NCI-H128 (cell line): ENCODE measurements at regions not wholly inside any gene's neighbourhood (a gene's known extent, or its start where the extent isn't known, plus 50 kb on each side); places are given as distances from the start of the nearest gene placed in this dataset.
"Not testable (repeated sequence)": the region's sequence is repeated elsewhere in the genome, so short reads cannot be mapped to it uniquely, and the experiment has no call there.

Experiments
- DNase-seq: peaks from one replicate; lab custom pipeline; 2025; ENCODE audit not compliant: unreplicated experiment; lab: John Stamatoyannopoulos, UW

GRCh38 chr6:166806962-166807757, 149.2 kb downstream of the RNASET2 start:
- no peak for DNase-seq

DNA sequence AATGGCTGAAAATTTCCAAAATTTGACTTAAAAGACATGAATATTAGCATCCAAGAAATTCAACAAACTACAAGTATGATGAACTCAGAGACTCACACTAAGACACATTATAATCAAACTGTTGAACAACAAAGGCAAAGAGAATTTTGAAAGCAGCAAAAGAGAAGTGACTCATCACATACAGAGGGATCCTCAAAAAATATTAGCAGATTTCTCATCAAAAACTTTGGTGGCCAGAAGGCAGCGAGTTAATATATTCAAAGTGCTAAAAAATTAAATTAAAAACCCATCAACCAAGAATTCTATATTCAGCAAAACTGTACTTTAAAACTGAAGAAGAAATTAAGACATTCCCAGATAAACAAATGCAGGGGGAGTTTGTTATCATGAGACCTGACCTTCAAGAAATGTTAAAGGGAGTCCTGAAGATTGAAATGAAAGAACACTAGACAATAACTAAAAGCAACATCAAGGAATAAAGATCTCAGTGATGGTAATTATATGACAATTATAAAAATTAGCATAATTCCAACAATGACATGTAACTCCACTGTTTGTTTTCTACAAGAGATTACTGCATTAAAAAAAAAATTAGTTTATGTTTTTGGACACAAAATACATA, 150.0 kb downstream of the RNASET2 start:
- no peak for DNase-seq

DNA sequence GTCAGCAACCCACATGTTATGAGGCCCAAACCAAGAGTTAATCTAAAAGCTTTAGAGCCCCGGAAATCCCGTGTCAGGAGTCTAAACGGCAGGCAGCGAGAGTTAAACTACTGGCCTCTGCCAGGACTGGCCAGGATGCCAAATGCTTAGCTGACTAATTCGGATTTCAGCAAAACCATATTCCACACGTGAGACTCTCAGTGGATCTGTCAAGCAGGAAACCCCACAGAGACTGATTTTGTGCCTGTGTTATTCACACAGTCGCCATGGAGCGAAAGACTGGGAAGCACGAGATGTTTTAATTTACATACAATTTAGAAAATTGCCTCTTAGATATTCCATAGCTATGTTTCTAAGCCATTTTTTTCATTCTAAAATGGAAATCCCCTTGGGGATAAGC, 152.9 kb downstream of the RNASET2 start:
- DNase-seq = no peak

GRCh38 chr6:166802401-166802800, 153.9 kb downstream of the RNASET2 start:
- no peak for DNase-seq

- DNase-seq = no peak
These were observed 156.2 kb downstream of the RNASET2 start for GRCh38 chr6:166800137-166800536.

DNA sequence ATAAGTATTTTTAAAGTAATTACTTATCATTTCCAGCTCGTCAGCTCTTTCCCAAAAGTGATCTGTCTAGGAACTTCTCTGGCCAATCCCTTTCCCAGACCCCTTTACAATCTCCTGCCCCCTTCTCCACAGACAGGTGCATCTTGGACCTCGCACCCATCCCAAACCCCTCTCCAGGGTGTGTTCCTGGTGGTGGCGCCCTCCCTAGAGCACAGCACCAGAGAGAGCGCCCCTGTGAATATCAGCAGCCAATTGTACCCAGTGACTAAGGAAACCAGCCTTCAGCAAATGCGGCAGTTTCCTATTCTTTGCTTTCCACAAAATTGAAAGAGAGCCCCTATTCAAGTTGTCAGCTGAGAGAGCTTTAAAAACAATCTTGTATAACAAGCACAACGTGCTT, 157.7 kb downstream of the RNASET2 start:
- DNase-seq = no peak

DNA sequence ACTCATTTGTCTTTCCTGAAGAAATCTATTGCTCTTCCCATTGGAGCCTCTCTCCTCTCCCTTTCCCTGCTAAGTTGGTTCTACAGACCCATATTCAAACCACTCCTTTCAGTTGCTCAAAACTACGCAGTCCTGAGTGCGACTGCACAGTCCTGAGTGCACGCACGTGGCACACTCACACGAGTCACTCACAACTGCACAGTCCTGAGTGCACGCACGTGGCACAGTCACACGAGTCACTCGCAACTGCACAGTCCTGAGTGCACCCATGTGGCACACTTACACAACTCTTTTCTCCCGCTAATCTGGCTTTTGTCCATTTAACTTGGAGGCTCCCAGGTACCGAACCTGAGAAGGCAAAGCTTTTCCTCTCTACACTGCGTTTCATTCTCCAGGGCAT, 159.7 kb downstream of the RNASET2 start:
- no peak for DNase-seq

DNA sequence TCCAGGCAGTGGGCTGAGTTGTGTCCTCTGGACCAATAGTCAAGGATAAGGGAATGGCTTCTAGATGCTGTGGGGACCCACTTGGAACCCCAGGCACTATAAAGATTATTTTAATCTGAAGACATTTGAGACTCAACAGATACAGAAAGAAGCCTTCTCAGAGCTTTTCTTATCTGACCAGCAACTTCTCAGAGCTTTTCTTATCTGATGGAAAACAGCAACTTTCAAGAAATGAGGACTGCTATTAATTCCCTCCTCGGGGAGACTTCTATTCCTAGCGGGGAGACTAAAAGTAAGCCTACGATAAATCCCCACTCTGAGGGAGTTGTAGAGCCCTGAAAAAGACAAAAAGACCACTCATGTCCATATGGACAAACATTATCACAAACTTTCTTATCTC, 160.5 kb downstream of the RNASET2 start:
- DNase-seq = no peak

DNA sequence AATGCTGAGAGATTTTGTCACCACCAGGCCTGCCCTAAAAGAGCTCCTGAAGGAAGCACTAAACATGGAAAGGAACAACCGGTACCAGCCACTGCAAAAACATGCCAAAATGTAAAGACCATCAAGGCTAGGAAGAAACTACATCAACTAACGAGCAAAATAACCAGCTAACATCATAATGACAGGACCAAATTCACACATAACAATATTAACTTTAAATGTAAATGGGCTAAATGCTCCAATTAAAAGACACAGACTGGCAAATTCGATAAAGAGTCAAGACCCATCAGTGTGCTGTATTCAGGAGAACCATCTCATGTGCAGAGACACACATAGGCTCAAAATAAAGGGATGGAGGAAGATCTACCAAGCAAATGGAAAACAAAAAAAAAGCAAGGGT, 163.8 kb upstream of the RPS6KA2 start:
- not testable (repeated sequence) for DNase-seq

GRCh38 chr6:166788846-166789529, 161.9 kb upstream of the RPS6KA2 start:
- not testable (repeated sequence) for DNase-seq

DNA sequence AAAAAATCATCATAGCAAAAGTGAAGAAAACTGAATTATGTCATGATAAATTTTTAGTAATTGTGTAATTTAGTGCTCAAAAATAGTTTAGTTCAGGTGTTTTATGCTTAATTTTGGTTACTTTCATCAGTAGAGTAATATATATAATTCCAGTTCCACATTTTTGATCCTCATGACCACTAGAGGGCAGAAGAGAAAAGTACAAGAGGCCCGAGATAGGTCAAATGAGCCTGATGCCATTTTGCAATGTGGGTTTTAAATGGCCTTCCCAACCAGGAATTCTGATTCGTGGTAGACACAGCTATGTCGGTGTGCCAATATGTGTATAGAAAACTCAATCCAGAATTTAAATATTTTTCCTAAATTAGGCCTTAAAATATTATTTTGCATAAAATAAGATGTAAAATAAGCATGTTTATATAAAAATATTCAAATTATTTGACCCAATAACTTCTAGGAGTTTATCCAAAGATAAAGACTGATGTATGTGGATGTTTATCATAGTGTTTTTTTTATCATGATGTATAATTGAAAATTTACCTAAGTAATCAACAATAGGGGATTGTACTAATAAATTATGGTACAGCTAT, 159.7 kb upstream of the RPS6KA2 start:
- peak; percentile 32 for DNase-seq

DNA sequence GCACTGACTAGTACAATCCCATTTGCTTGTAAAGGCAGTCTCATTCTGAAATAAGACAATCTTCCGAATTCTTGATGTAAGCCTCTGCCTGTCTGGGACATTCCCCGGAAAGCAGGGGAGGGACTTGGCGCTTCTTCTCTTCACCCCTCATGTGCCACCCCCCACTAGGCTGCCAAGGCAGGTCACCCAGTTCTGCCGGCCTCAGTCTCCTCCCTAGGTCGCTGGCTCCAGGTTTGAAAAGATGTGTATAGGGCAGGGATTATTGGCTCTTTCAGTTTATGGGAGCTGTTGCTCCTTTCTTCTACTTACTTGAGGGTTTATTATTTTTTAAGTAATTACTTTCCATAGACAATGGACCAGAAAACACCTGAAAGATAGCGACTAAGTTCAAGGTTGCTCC, 158.1 kb upstream of the RPS6KA2 start:
- no peak for DNase-seq

DNA sequence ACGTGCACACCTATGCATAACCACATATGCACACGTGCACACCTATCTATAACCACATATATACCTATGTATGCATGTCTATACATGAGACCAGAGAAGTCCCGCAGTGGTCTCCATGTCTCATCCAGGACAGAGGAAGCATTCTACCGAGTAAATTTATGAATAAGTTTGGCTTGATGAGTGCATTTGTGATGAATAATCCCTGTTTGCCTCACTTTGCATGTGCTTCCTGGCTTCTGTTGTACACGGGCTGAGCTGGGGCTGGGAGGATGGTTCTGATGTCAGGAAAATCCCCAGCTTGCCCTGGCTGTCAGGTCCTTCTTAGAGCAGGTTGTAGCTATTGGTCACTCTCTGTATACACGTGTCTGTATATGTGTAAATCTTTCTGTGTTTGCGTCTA, 157.6 kb upstream of the RPS6KA2 start:
- no peak for DNase-seq

- no peak for DNase-seq
These were observed 155.5 kb upstream of the RPS6KA2 start for GRCh38 chr6:166782520-166782919.

- DNase-seq = no peak
These were observed 154.3 kb upstream of the RPS6KA2 start for GRCh38 chr6:166781331-166781730.

DNA sequence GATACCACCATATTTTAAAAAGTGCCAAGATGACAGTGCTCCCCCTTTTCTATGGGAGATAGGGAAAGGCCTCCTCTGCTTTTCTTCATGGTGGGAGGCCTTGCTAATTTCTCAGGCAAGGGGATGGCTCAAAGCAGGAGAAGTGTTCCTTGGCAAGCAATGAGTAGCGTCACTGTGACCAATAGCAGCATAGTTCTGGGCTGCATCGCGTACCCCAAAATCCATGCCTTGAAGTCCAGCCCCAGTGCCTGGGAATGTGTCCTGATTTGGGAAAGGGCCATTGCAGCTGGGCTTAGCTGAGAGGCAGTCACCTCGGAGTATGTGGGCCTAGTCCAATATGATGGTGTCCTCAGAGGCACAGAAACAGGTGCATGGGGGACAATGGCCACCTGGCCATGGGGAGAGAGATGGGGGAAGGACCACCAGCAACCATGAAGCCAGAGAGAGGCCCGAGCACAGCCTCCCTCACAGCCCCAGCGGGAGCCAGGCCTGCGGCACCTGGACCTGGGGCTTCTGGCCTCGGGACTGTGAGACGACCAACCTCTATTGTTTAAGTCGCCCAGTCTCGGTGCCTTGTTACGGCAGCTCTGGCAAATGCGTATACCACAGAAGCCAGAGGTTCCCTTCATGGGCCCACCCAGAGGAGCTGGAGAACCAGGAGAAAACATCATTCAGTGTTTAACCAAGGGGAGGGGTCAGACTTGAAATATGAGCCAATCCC, 153.1 kb upstream of the RPS6KA2 start:
- no peak for DNase-seq

DNA sequence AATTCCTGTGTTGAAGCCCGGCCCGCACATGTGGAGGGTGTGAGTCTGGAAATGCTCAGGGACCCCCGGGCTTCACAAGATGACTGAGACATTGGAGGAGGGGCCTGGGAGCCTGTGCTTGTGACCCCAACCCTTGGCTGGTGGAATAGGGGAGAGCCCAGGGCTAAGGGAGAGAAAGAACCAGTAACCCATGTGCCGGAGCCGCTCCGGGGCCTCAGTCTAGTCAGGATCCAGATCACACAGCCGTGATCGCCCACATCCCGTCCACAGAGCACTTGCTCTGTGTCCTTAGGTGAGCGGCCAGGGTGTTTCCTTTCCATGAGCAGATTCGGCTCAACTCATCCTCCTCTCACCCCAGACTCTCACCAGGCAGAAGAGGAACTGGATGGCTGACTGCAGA, 152.3 kb upstream of the RPS6KA2 start:
- no peak for DNase-seq

GRCh38 chr6:166778776-166779175, 151.7 kb upstream of the RPS6KA2 start:
- DNase-seq = no peak

DNA sequence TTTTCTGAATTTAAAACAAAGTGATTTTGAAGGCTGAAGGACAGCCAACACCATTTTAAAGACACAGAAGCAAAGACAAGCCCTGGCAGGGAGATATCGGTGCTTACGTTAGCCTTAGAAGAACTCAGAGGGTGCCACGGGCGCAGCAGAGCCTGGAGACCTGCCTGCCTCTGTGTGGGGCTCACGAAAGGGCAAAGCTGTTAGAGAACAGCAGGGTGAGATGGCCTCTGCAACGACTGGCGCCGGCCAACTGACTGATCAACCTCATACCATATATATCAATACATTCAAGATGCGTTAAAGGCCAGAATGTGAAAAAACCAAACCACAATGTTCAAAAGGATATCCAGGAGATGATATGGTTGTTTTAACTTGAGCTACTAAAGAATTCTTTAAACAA, 151.0 kb upstream of the RPS6KA2 start:
- no peak for DNase-seq

DNA sequence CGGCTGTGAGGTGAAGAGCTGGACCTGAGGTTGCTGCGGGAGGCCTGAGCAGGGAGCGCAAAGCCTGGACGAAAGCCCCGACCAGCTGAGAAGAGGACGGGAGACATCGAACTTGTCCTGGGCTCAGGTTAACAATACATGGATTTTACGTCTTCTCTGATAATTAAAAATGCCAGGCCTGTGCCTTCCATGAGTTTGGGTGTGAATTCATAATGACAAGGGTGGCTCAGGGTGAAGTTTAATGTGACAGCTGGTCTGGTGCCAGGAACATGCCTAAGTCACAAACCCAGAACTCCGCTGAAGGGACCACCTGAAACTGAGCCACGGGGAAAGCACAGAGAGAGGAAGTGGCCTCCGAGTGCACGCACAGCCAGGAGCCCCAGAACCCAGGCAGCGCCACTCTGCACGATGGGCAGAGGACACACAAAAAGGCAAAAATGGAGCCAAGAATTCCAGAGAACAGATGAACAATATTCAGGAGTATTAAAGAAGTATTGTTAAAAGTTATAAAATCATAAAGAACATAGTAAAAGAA, 150.1 kb upstream of the RPS6KA2 start:
- no peak for DNase-seq

- no peak for DNase-seq
These were observed 149.5 kb upstream of the RPS6KA2 start for GRCh38 chr6:166776571-166776970.
